ENCODE measurements at regions not wholly inside any gene's neighbourhood (a gene's known extent, or its start where the extent isn't known, plus 50 kb on each side); places are given as distances from the start of the nearest gene placed in this dataset.

GRCh38 chr4:159607809-159608208, 504.9 kb downstream of the RAPGEF2 start:
- TF ChIP-seq POLR2A (IDR thresholded peaks at IDR 0.05) (no peak), CTCF (IDR thresholded peaks at IDR 0.05) (no peak)

Data from ovary (tissue), 3 donors.